Sigmoid colon (tissue), 6 donors: ENCODE measurements at regions not wholly inside any gene's neighbourhood (a gene's known extent, or its start where the extent isn't known, plus 50 kb on each side); places are given as distances from the start of the nearest gene placed in this dataset.
A peak's percentile ranks its signal among the peaks of the same experiment; 100 is the strongest.

Experiments
- DNase-seq: peaks from one replicate; pipeline ENCODE4 v3.0.0-alpha.2; 2019
- H3K27ac ChIP-seq, 4 donors: fragments of 200-600 bp; sonication (generic); one replicate each; pipeline ENCODE4 v1.5.1; 2016 to 2019; ENCODE audit warnings: mild to moderate bottlenecking in 1 of 4
- H3K27me3 ChIP-seq, 3 donors: fragments of 200-600 bp; sonication (generic); one replicate each; pipeline ENCODE4 v1.5.1; 2019; ENCODE audit warnings: mild to moderate bottlenecking in 1 of 3
- H3K36me3 ChIP-seq, 4 donors: fragments of 200-600 bp; sonication (generic); one replicate each; pipeline ENCODE4 v1.5.1; 2016 to 2019
- H3K4me1 ChIP-seq, 4 donors: fragments of 200-600 bp; sonication (generic); one replicate each; pipeline ENCODE4 v1.5.1; 2017 to 2019
- H3K4me3 ChIP-seq, 4 donors: fragments of 200-600 bp; sonication (generic); one replicate each; pipeline ENCODE4 v1.5.1; 2017 to 2019; ENCODE audit warnings: mild to moderate bottlenecking in 2 of 4, moderate library complexity in 1 of 4
- H3K9me3 ChIP-seq, 4 donors: fragments of 200-600 bp in 3 of 4; sonication (generic) in 3 of 4; one replicate each; pipeline versions ENCODE4 v1.5.1 to v1.6.1; 2013 to 2019
- CTCF ChIP-seq, 4 experiments: fragments of 450-650 bp in 3 of 4; fragments of 200-600 bp in 1 of 4; IDR thresholded peaks; one replicate each; pipeline ENCODE4 v1.5.1; 2016 to 2019; ENCODE audit warnings: antibody characterized with exemption in 4 of 4, mild to moderate bottlenecking in 3 of 4, moderate library complexity in 2 of 4
- EP300 ChIP-seq, 4 donors: sonication (generic); formaldehyde crosslinking; IDR thresholded peaks; one replicate each; pipeline ENCODE4 v1.6.1; 2017; ENCODE audit warnings: antibody characterized with exemption in 4 of 4
- POLR2A ChIP-seq, 2 donors: fragments of 450-650 bp; IDR thresholded peaks; one replicate each; pipeline ENCODE4 v1.6.1; 2016; ENCODE audit warnings: antibody characterized with exemption in 2 of 2, mild to moderate bottlenecking in 2 of 2, moderate library complexity in 2 of 2
- POLR2AphosphoS5 ChIP-seq, 4 donors: sonication (generic); formaldehyde crosslinking; IDR thresholded peaks; one replicate each; pipeline ENCODE4 v1.6.1; 2017; ENCODE audit warnings: antibody characterized with exemption in 4 of 4
- WGBS, 2 donors: extraction: QIAGEN DNeasy Blood & Tissue Kit; methylation state at CpG; one replicate each; pipeline ENCODE4 v1.1.7; 2013; 5-methylcytosine and 5-hydroxymethylcytosine counted together
- intact Hi-C: fragments of 100-400 bp; cut with DNase I; formaldehyde crosslinking; loops from one replicate; pipeline ENCODE4 v1.15.1; 2023
- donor health status: healthy with polysubstance abuse.
- donor health status: healthy.

DNA sequence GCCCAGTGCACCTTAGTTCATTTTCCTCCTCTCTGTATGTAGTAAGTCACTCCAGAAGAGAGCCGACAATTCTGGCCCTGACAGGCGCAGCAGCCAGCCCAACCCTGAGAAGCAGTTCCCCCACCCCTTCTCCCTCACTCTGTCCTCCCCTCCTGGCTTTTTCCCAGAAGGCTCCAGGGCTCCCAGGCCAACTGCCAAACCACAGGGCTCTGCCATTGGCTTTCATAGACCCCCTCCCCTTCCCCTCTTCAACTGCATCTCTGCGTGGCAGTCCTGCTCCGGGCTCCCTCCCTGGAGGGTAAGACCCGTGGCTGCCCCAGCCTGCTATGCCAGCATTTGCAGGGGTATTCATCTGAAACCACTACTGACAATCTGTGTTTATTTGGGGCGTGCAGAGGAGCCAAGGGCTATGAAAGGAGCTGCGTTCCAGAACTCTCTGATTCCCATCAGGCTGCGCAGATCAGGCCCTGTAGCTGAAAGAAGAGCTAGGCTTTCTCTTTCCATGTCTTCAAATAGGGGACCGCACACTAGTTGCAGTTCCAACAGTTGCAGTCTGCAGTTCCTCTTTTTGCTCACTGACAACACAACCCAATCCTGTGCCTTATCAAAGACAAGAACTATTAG lies 388.6 kb upstream of the TNP1 start:
- TF ChIP-seq CTCF (IDR thresholded peaks at IDR 0.05) (no peak), POLR2A (IDR thresholded peaks at IDR 0.05) (peak in 1 of 2 donors; percentile 34), POLR2AphosphoS5 (IDR thresholded peaks at IDR 0.05) (peak; percentile 60 to 89 (median 76)), EP300 (IDR thresholded peaks at IDR 0.05) (peak in 1 of 4 donors; percentile 67)
- Histone ChIP-seq H3K27ac (peak overlapping the region; percentile 83 to 94 (median 88)), H3K9me3 (no peaks in the 10 kb centered on the region), H3K4me1 (peaks cover 0 to 65% (median 58%) of the 10 kb centered on the region in 4 donors), H3K36me3 (no peaks in the 10 kb centered on the region), H3K4me3 (peak overlapping the region in 1 of 4 donors; percentile 8), H3K27me3 (no peaks in the 10 kb centered on the region)
- WGBS, 2 donors, result 34 to 61% methylated on average over 9 of the region's 9 CpGs
- intact Hi-C loops, result loop anchor here (2.0 to 10.0 kb wide), 5 partner anchors 79 to 491 kb away; no protein-coding TSS in a partner anchor
- DNase-seq, result peak; percentile 94

- no peaks in the 10 kb centered on the region for H3K27me3 ChIP-seq
- no peak overlapping the region for H3K4me3 ChIP-seq
- intact Hi-C loops, result loop anchor here (5.0 to 10.0 kb wide), 4 partner anchors 80 to 490 kb away; no protein-coding TSS in a partner anchor
- 62 to 73% methylated on average over 8 of the region's 8 CpGs for WGBS, 2 donors
- DNase-seq, result peak; percentile 76
- peak in 1 of 4 donors; percentile 58 for TF ChIP-seq EP300 (IDR thresholded peaks at IDR 0.05)
- no peak for TF ChIP-seq CTCF (IDR thresholded peaks at IDR 0.05)
- TF ChIP-seq POLR2A (IDR thresholded peaks at IDR 0.05), result no peak
- TF ChIP-seq POLR2AphosphoS5 (IDR thresholded peaks at IDR 0.05), result peak; percentile 37 to 76 (median 62)
- H3K27ac ChIP-seq, result peak overlapping the region; percentile 83 to 94 (median 88)
- H3K9me3 ChIP-seq, result no peaks in the 10 kb centered on the region
- H3K4me1 ChIP-seq, result peaks cover 0 to 62% (median 57%) of the 10 kb centered on the region in 4 donors
- no peaks in the 10 kb centered on the region for H3K36me3 ChIP-seq
Measured at GRCh38 chr2:217247476-217247875, 387.6 kb upstream of the TNP1 start.

GRCh38 chr2:217246108-217246507 lies 386.2 kb upstream of the TNP1 start:
- no peaks in the 10 kb centered on the region for H3K9me3 ChIP-seq
- DNase-seq, result no peak
- H3K27me3 ChIP-seq, result no peaks in the 10 kb centered on the region
- H3K4me3 ChIP-seq, result no peak overlapping the region
- TF ChIP-seq POLR2AphosphoS5 (IDR thresholded peaks at IDR 0.05) (no peak), CTCF (IDR thresholded peaks at IDR 0.05) (no peak), POLR2A (IDR thresholded peaks at IDR 0.05) (no peak), EP300 (IDR thresholded peaks at IDR 0.05) (no peak)
- 68 to 80% methylated on average over 6 of the region's 6 CpGs for WGBS, 2 donors
- intact Hi-C loops, result loop anchor here (5.0 to 10.0 kb wide), 4 partner anchors 81 to 489 kb away; no protein-coding TSS in a partner anchor
- peak overlapping the region in 3 of 4 donors; percentile 87 to 94 (median 88) for H3K27ac ChIP-seq
- H3K36me3 ChIP-seq, result no peaks in the 10 kb centered on the region
- peaks cover 0 to 48% (median 45%) of the 10 kb centered on the region in 4 donors for H3K4me1 ChIP-seq

- intact Hi-C loops, result loop anchor here (5.0 to 10.0 kb wide), 4 partner anchors 82 to 488 kb away; no protein-coding TSS in a partner anchor
- peaks cover 0 to 35% (median 32%) of the 10 kb centered on the region in 4 donors for H3K4me1 ChIP-seq
- H3K27me3 ChIP-seq, result no peaks in the 10 kb centered on the region
- no peaks in the 10 kb centered on the region for H3K9me3 ChIP-seq
- TF ChIP-seq CTCF (IDR thresholded peaks at IDR 0.05) (no peak), POLR2AphosphoS5 (IDR thresholded peaks at IDR 0.05) (no peak), POLR2A (IDR thresholded peaks at IDR 0.05) (no peak), EP300 (IDR thresholded peaks at IDR 0.05) (no peak)
- H3K4me3 ChIP-seq, result no peak overlapping the region
- no peak for DNase-seq
- 82 to 89% methylated on average over 4 of the region's 4 CpGs for WGBS, 2 donors
- no peaks in the 10 kb centered on the region for H3K36me3 ChIP-seq
- H3K27ac ChIP-seq, result no peak overlapping the region
Measured at GRCh38 chr2:217244815-217245214, 385.0 kb upstream of the TNP1 start.
